ENCODE measurements at regions not wholly inside any gene's neighbourhood (a gene's known extent, or its start where the extent isn't known, plus 50 kb on each side); places are given as distances from the start of the nearest gene placed in this dataset.

- Histone ChIP-seq H3K79me2 (ENCODE audit: low read length) (no peaks in the 10 kb centered on the region), H3K9ac (ENCODE audit: low read length) (no peak overlapping the region), H3K4me1 (ENCODE audit: low read length) (no peaks in the 10 kb centered on the region), H2AFZ (ENCODE audit: low read depth, low read length) (no peak overlapping the region), H4K20me1 (ENCODE audit: insufficient read depth, low read length) (no peaks in the 10 kb centered on the region), H3K4me2 (ENCODE audit: low read length) (no peak overlapping the region), H3K4me3 (ENCODE audit: low read length) (no peak overlapping the region), H3K27ac (ENCODE audit: low read length) (no peak overlapping the region), H3K27me3 (ENCODE audit: low read depth, low read length) (no peaks in the 10 kb centered on the region), H3K9me3 (ENCODE audit: insufficient read depth, low read length) (peaks cover 7% of the 10 kb centered on the region; the same call in 1 of the 2 replicates), H3K36me3 (replicated peaks; ENCODE audit: low read depth, low read length) (peaks cover 3% of the 10 kb centered on the region)
- no peak for TF ChIP-seq EZH2phosphoT487 (IDR thresholded peaks at IDR 0.05; ENCODE audit: low read depth)
- TF ChIP-seq CTCF (IDR thresholded peaks at IDR 0.05; ENCODE audit: low read depth, low read length) = no peak
Measured at GRCh38 chr7:17697128-17697881, 243.0 kb downstream of the SNX13 start.

- H3K4me1 ChIP-seq (ENCODE audit: low read length) = no peaks in the 10 kb centered on the region
- no peak overlapping the region for H3K27ac ChIP-seq (ENCODE audit: low read length)
- no peak overlapping the region for H3K4me2 ChIP-seq (ENCODE audit: low read length)
- no peaks in the 10 kb centered on the region for H4K20me1 ChIP-seq (ENCODE audit: insufficient read depth, low read length)
- H3K9me3 ChIP-seq (ENCODE audit: insufficient read depth, low read length) = peaks cover 7% of the 10 kb centered on the region; the same call in 1 of the 2 replicates
- H3K9ac ChIP-seq (ENCODE audit: low read length) = no peak overlapping the region
- no peaks in the 10 kb centered on the region for H3K79me2 ChIP-seq (ENCODE audit: low read length)
- H2AFZ ChIP-seq (ENCODE audit: low read depth, low read length) = no peak overlapping the region
- no peaks in the 10 kb centered on the region for H3K27me3 ChIP-seq (ENCODE audit: low read depth, low read length)
- peaks cover 3% of the 10 kb centered on the region for H3K36me3 ChIP-seq (replicated peaks; ENCODE audit: low read depth, low read length)
- no peak for TF ChIP-seq EZH2phosphoT487 (IDR thresholded peaks at IDR 0.05; ENCODE audit: low read depth)
- no peak for TF ChIP-seq CTCF (IDR thresholded peaks at IDR 0.05; ENCODE audit: low read depth, low read length)
- no peak overlapping the region for H3K4me3 ChIP-seq (ENCODE audit: low read length)
Measured at GRCh38 chr7:17699696-17700095, 240.6 kb downstream of the SNX13 start.

GRCh38 chr7:17700138-17700537 is 240.2 kb downstream of the SNX13 start:
- H3K79me2 ChIP-seq (ENCODE audit: low read length) = no peaks in the 10 kb centered on the region
- H4K20me1 ChIP-seq (ENCODE audit: insufficient read depth, low read length) = no peaks in the 10 kb centered on the region
- no peaks in the 10 kb centered on the region for H3K4me1 ChIP-seq (ENCODE audit: low read length)

More at GRCh38 chr7:17700138-17700537, 240.2 kb downstream of the SNX13 start:
- Histone ChIP-seq H3K9ac (ENCODE audit: low read length) (no peak overlapping the region), H3K27ac (ENCODE audit: low read length) (no peak overlapping the region), H3K27me3 (ENCODE audit: low read depth, low read length) (no peaks in the 10 kb centered on the region), H2AFZ (ENCODE audit: low read depth, low read length) (no peak overlapping the region), H3K4me2 (ENCODE audit: low read length) (no peak overlapping the region), H3K36me3 (replicated peaks; ENCODE audit: low read depth, low read length) (peaks cover 3% of the 10 kb centered on the region), H3K9me3 (ENCODE audit: insufficient read depth, low read length) (peaks cover 7% of the 10 kb centered on the region; the same call in 1 of the 2 replicates), H3K4me3 (ENCODE audit: low read length) (no peak overlapping the region)
- TF ChIP-seq EZH2phosphoT487 (IDR thresholded peaks at IDR 0.05; ENCODE audit: low read depth) (no peak), CTCF (IDR thresholded peaks at IDR 0.05; ENCODE audit: low read depth, low read length) (no peak)
